ENCODE measurements at regions not wholly inside any gene's neighbourhood (a gene's known extent, or its start where the extent isn't known, plus 50 kb on each side); places are given as distances from the start of the nearest gene placed in this dataset.

GRCh38 chr10:55400075-55400849 is 599.2 kb upstream of the PCDH15 start:
- TF ChIP-seq EP300 (IDR thresholded peaks at IDR 0.05; ENCODE audit: low read depth), result no peak
- no peak for TF ChIP-seq POLR2A (IDR thresholded peaks at IDR 0.05)
- TF ChIP-seq CTCF (IDR thresholded peaks at IDR 0.05), result no peak
